ENCODE measurements at regions not wholly inside any gene's neighbourhood (a gene's known extent, or its start where the extent isn't known, plus 50 kb on each side); places are given as distances from the start of the nearest gene placed in this dataset.

DNA sequence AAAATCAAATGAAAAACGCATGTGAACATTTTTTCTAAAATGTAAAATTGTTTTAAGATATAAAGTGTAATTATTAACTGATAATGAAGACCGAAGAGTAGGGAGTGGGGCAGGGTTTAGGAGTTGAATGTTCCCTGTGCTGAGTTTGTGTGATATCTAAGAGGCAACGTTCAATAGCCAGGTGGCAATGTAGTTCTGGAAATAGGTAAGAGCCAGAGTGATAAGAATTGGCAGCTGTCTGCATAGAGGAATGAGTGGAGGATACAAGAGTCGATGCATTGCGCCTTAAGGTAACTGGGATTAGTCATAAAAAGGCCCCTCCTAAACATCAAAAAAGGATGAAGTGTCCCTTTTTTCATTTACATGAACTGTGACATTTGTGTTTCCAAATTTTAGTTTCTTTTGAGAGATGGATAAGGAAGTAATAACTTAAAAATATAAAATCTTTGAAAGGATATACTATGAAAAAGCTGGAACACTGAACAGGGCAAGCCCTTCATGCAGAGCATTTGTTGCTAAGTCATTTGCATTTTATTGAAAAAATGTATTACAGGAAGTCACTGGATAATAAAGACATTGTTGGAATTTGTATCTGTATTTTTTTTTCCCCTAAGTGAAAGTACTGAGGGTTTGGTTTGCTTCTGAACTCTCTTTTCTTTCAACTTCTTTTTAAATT lies 659.3 kb downstream of the ACTL7B start:
- TF ChIP-seq, protein P1, sequence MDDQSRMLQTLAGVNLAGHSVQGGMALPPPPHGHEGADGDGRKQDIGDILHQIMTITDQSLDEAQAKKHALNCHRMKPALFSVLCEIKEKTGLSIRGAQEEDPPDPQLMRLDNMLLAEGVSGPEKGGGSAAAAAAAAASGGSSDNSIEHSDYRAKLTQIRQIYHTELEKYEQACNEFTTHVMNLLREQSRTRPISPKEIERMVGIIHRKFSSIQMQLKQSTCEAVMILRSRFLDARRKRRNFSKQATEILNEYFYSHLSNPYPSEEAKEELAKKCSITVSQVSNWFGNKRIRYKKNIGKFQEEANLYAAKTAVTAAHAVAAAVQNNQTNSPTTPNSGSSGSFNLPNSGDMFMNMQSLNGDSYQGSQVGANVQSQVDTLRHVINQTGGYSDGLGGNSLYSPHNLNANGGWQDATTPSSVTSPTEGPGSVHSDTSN (CRISPR knock-in tag; IDR thresholded peaks at IDR 0.05; ENCODE audit: borderline replicate concordance), result no peak
- TF ChIP-seq DR1 (CRISPR knock-in tag; IDR thresholded peaks at IDR 0.05) (no peak), JUND (CRISPR knock-in tag; IDR thresholded peaks at IDR 0.05) (no peak), ZNF274 (CRISPR knock-in tag; IDR thresholded peaks at IDR 0.05) (no peak), ZFP62 (CRISPR knock-in tag; IDR thresholded peaks at IDR 0.05) (no peak), TAF1 (CRISPR knock-in tag; IDR thresholded peaks at IDR 0.05) (no peak), ZNF281 (CRISPR knock-in tag; IDR thresholded peaks at IDR 0.05; ENCODE audit: borderline replicate concordance) (no peak), ZNF670 (CRISPR knock-in tag; IDR thresholded peaks at IDR 0.05; ENCODE audit: borderline replicate concordance) (no peak), ZNF567 (CRISPR knock-in tag; IDR thresholded peaks at IDR 0.05; ENCODE audit: borderline replicate concordance) (no peak), HNF4A (CRISPR knock-in tag; IDR thresholded peaks at IDR 0.05) (no peak)
- TF ChIP-seq, protein P2, sequence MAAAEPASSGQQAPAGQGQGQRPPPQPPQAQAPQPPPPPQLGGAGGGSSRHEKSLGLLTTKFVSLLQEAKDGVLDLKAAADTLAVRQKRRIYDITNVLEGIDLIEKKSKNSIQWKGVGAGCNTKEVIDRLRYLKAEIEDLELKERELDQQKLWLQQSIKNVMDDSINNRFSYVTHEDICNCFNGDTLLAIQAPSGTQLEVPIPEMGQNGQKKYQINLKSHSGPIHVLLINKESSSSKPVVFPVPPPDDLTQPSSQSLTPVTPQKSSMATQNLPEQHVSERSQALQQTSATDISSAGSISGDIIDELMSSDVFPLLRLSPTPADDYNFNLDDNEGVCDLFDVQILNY (CRISPR knock-in tag; conservative IDR thresholded peaks at IDR 0.05), result no peak
- TF ChIP-seq, protein P3, sequence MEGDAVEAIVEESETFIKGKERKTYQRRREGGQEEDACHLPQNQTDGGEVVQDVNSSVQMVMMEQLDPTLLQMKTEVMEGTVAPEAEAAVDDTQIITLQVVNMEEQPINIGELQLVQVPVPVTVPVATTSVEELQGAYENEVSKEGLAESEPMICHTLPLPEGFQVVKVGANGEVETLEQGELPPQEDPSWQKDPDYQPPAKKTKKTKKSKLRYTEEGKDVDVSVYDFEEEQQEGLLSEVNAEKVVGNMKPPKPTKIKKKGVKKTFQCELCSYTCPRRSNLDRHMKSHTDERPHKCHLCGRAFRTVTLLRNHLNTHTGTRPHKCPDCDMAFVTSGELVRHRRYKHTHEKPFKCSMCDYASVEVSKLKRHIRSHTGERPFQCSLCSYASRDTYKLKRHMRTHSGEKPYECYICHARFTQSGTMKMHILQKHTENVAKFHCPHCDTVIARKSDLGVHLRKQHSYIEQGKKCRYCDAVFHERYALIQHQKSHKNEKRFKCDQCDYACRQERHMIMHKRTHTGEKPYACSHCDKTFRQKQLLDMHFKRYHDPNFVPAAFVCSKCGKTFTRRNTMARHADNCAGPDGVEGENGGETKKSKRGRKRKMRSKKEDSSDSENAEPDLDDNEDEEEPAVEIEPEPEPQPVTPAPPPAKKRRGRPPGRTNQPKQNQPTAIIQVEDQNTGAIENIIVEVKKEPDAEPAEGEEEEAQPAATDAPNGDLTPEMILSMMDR (CRISPR knock-in tag; IDR thresholded peaks at IDR 0.05), result no peak

Data from HepG2 (cell line).